H1 (cell line): ENCODE measurements at regions not wholly inside any gene's neighbourhood (a gene's known extent, or its start where the extent isn't known, plus 50 kb on each side); places are given as distances from the start of the nearest gene placed in this dataset.

ENCODE experiments used
- BRCA1 ChIP-seq: IDR thresholded peaks from 2 replicates; pipeline ENCODE4 v1.6.1; 2012; ENCODE audit warnings: low read depth, low read length, improper control_type of control experiment
- CBX8 ChIP-seq: fragments of 300-800, 300-1000 bp; sonication (generic); IDR thresholded peaks from 2 replicates; pipeline ENCODE4 v1.7.1; 2016; ENCODE audit warnings: low read depth, low read length, borderline replicate concordance
- CHD1 ChIP-seq: IDR thresholded peaks from 2 replicates; pipeline ENCODE4 v1.6.1; 2012; ENCODE audit warnings: low read depth, low read length, improper control_type of control experiment
- CTCF ChIP-seq, 3 experiments: IDR thresholded peaks; 1 replicate in 2 of 3; 2 replicates in 1 of 3; pipeline versions ENCODE4 v1.5.1 to v1.6.1; 2011; ENCODE audit warnings: low read length in 3 of 3, mild to moderate bottlenecking in 3 of 3, inconsistent platforms in 2 of 3, low read depth in 1 of 3, moderate library complexity in 1 of 3; ENCODE audit not compliant: insufficient read depth in 1 of 3; ENCODE audit errors: control extremely low read depth in 1 of 3
- EZH2 ChIP-seq: fragments of 200-600 bp; sonication (generic); IDR thresholded peaks from 2 replicates; pipeline ENCODE4 v1.7.1; 2012; ENCODE audit warnings: low read depth, mild to moderate bottlenecking, moderate library complexity, low read length, inconsistent platforms; ENCODE audit not compliant: severe bottlenecking
- HDAC6 ChIP-seq: IDR thresholded peaks from one replicate; pipeline ENCODE4 v1.7.1; 2012; ENCODE audit warnings: low read depth, mild to moderate bottlenecking, inconsistent platforms, low read length, moderate library complexity
- JUN ChIP-seq: IDR thresholded peaks from 2 replicates; pipeline ENCODE4 v1.6.1; 2011; ENCODE audit warnings: low read depth, mild to moderate bottlenecking, improper control_type of control experiment, low read length
- NRF1 ChIP-seq: IDR thresholded peaks from 2 replicates; pipeline ENCODE4 v1.6.1; 2011; ENCODE audit warnings: mild to moderate bottlenecking, low read depth, low read length, improper control_type of control experiment
- POLR2A ChIP-seq, 2 experiments: IDR thresholded peaks; 1 replicate in 1 of 2; 2 replicates in 1 of 2; pipeline ENCODE4 v1.6.1; 2011; ENCODE audit warnings: low read depth in 2 of 2, low read length in 2 of 2, mild to moderate bottlenecking in 2 of 2; ENCODE audit errors: control extremely low read depth in 1 of 2
- POLR2AphosphoS5 ChIP-seq: IDR thresholded peaks from 2 replicates; pipeline ENCODE4 v1.6.1; 2011; ENCODE audit warnings: low read depth, low read length
- POU5F1 ChIP-seq: IDR thresholded peaks from 2 replicates; pipeline ENCODE4 v1.6.1; 2011; ENCODE audit warnings: low read depth, mild to moderate bottlenecking, low read length, moderate library complexity
- RFX5 ChIP-seq: IDR thresholded peaks from 2 replicates; pipeline ENCODE4 v1.6.1; 2011; ENCODE audit warnings: low read depth, low read length, improper control_type of control experiment, borderline replicate concordance
- SIN3A ChIP-seq, 2 experiments: IDR thresholded peaks in 1 of 2; conservative IDR thresholded peaks in 1 of 2; 2 replicates each; pipeline ENCODE4 v1.6.1; 2011 to 2012; ENCODE audit warnings: low read length in 2 of 2, improper control_type of control experiment in 1 of 2, low read depth in 1 of 2, mild to moderate bottlenecking in 1 of 2
- SP1 ChIP-seq: IDR thresholded peaks from 2 replicates; pipeline ENCODE4 v1.6.1; 2011; ENCODE audit warnings: low read depth, low read length

DNA sequence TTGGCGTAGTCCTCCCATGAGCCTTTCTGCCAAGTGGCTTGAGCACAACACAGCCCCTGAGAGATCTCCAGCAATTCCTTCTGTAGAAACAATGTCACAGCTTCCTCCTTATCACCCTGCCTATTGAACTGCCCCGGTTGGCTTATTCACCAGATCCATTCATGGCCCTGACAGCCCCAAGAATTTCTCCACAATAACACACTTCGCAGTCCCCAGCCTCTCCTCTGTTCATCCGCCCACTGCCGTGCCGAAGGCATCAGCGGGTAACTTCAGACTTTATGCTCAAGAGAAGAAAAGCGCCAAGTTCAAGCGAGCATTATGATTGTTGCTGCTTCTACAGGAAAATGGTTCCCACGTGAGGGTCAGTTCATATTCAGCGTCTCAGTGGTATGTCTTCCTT lies 403.9 kb downstream of the VPS13C start:
- TF ChIP-seq CTCF (IDR thresholded peaks at IDR 0.05; ENCODE audit: control extremely low read depth in 1 of 3, insufficient read depth in 1 of 3, low read depth in 1 of 3, low read length in 3 of 3) (no peak), POLR2A (IDR thresholded peaks at IDR 0.05; ENCODE audit: control extremely low read depth in 1 of 2, low read depth in 2 of 2, low read length in 2 of 2) (no peak), BRCA1 (no peak), NRF1 (no peak), JUN (no peak), SIN3A (conservative IDR thresholded peaks at IDR 0.05 in 1 of 2, IDR thresholded peaks at IDR 0.05 in 1 of 2; ENCODE audit: low read depth in 1 of 2, low read length in 2 of 2) (no peak), EZH2 (no peak), CHD1 (no peak), POU5F1 (no peak), SP1 (no peak), POLR2AphosphoS5 (no peak), RFX5 (no peak), HDAC6 (no peak), CBX8 (no peak)
